Inferior parietal cortex (tissue), 1 donor: ENCODE measurements at regions not wholly inside any gene's neighbourhood (a gene's known extent, or its start where the extent isn't known, plus 50 kb on each side); places are given as distances from the start of the nearest gene placed in this dataset.

Source experiments
- DNase-seq: peaks from one replicate; pipeline ENCODE4 v3.0.0-alpha.2; 2016; ENCODE audit errors: extremely low spot score

GRCh38 chr10:111725050-111725449 lies 458.5 kb downstream of the GPAM start:
- peak; percentile 42 for DNase-seq

DNA sequence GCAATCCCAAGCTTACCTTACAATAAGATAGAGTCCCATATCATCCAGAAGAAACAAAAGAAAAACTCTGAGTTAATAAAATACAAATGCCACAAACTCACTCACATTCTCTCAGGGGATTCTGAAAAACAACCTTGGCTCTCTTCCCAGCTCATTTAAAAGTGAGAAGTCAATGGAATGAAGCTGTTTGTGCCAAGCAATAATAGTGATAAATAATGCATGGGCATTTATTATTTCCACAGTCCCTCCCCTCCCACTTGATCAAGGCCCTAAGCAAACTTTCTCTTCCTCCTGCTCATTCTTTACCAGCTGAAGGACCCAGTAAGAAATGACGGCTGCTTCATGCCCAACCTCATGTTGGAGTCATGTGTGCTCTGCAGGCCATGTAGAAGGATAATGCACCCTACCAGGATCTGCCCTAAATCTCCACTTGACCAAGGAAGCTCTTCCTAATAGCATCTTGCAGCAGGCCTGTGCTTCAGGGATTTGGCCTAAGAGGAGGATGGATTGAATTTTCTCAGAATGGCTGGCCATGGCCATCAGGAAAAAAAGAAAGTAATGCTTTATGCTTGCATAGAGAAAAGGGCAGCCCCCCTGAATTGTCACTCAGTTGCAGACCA lies 451.3 kb downstream of the GPAM start:
- DNase-seq: no peak

DNA sequence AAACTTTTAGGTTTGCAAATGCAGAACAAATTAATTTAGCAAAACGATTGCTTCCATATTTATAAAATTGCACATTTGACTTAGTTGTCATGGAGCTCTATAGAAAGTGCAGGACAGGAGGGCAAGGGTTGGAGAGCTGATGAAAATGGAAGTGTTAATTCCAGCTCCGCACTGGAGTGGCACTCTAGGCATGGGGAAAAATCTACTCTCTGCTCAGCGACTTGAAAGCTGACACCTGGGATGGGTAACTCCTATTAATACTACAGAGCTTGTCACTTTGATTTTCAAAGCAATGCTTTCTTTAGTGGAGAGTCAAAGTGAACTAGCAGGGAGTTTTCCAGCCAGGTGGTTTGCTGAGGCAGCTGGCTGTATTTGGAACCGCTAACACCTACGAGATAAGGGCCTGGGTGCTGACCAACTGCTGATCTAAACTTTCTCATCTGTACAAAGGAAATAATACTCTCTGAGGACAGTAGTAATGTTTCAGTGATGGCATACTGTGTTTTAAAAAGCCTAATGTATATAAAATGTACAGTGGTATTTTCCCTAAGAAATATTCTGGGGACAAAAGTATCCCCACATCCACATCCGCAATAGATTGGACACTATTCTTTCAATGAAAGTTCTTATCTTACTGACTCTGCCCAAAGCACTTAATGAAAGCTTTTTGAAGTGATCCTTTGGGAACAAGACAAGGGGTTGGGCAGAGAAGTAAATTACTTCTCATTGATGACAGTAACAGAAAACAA lies 444.3 kb downstream of the GPAM start:
- DNase-seq: no peak

- DNase-seq: no peak
Observed at GRCh38 chr10:111739874-111740139, 443.8 kb downstream of the GPAM start.

- DNase-seq: no peak
Observed at GRCh38 chr10:111745982-111746381, 437.6 kb downstream of the GPAM start.

DNA sequence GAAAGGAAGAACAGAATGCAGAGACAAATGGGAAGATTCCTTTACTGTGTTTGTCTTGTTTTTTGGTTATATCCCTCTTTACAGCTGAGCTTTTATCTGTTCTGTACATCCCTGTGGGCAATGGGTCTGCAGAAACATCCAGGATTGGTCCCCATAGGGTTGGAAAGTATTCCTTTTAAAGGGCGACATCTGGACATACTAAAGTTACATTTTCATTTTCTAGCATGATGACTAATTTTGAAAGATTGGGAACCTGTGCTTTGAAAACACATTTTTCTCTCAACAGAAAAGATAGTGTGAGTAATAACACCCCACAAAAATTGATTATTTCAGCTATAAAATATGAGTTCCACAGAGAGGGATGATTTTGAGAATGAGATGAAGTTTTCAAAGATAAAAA lies 435.8 kb downstream of the GPAM start:
- no peak for DNase-seq

GRCh38 chr10:111748184-111748583 lies 435.4 kb downstream of the GPAM start:
- no peak for DNase-seq

DNA sequence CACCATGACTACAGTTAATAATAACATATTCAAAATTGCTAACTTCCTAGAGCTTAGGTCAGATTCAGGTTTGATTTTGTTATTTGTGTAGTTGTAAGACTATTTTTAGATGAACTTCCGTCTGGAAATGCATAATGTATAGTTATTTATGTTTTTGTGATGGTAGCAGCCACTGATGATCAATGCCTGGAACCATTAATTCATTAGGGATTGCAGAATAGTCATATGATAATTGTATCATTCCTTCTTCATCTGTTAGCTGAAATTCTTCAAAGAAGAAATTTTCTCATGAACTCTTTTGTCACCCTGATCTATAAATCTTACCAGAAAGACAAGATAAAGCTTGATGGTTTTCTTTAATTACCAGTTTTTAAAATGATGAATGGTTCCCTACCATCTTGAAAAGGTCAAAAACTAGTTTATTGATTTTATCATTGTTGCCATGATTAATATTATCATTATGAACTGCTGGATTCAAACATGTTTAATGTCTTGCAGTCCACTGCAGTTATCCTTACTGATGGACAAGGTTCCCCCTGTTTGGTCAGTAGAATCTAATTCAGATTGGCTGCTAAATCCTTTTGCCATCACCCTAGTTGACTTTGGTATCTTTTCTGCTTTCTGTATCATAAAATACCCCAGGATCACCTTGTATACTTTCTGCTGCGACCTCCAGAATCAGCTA lies 433.3 kb downstream of the GPAM start:
- DNase-seq: no peak

DNA sequence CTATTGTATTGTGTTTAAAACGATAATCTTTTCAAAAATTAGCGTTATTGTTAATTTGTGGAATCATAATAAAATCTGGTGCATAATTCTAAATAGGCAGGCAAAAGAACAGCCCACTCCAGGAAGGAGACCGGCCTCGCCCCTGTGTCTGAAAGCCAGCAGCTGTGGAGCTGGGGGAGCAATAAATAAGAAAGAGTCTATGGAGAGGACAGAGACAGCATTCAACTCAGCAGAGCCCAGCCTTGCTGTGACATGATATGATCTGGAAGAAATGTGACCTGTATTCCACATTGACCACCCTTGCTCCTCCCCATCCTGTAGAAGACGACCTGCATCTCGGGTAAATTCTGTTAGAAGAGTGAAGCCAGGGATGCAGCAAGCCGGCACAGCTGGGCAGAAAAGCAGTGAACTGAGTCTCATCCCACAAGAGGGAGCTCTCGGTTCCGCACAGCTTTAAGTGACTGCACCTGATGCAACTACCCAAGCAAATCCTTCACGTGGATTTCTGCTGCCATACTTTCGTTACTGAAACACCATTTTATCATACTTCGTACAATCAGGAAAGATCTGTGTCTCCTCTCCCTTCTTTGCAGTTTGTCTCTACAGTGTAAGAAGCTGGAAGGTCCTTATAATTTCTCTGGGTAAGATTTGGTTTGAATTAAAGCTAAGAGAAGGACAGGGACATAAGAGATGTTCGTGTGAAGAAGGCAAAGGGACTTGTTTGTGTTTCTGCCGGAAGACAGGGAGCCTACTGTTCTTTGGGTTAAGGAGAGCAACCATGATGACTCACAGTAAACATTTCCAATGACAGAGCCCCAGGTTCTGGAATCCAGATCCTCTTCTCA lies 427.1 kb downstream of the GPAM start:
- DNase-seq: peak; percentile 24

DNA sequence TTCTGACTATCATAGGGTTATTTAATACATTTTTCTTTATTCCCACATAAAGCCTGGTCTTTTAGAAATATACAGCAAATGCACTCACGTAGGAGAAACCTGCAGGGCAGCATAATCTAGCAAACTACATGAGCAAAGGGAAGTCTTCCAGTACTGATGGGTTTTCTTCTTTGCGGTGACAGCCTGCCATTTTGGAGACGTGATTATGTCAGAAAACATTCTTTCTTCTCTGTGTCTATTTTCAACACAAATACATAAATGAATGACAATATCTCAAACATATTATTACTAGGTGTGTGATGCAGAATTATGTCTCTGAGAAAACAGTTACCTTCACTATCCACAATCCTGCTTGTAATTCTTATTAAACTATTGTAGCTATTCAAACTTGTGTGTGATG lies 425.0 kb downstream of the GPAM start:
- no peak for DNase-seq

DNA sequence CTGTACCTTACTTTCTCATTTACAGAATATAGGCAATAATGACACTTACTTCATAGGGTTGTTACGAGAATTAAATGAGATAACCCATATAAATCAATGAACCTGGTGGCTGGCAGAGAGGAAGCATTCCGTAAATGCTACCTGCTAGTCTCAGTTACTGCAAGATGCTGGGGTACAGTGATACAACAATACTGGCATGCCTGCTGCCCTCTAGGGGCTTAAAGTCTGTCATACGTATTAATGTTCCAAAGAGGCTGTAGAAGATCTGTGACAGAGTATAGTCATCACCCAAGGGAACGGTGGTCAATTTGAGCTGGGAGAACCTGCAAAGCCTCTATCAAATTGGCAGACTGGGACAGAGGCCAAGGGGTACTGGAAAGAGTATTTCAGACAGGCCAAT lies 421.5 kb downstream of the GPAM start:
- no peak for DNase-seq

DNA sequence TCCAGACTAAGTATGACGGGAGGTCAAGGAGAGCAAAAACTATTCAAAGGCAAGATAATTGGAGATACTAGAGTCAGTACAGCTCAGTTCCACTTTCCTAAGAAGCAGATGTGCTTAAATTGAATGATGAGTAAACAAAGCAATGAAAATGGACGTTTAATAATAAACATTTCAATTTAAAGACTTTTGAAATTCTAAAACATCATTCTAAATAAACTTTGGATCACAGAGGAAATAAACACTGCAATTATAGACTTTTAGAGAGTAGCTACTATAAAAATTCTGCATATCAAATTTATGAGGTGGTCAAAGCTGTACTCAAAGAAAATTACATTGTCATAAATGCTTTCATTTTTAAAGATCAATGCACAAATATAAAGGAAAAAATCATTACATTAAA lies 418.3 kb downstream of the GPAM start:
- DNase-seq: no peak

GRCh38 chr10:111766464-111766863 lies 417.1 kb downstream of the GPAM start:
- DNase-seq: no peak

- DNase-seq: no peak
Observed at GRCh38 chr10:111767661-111768060, 415.9 kb downstream of the GPAM start.

DNA sequence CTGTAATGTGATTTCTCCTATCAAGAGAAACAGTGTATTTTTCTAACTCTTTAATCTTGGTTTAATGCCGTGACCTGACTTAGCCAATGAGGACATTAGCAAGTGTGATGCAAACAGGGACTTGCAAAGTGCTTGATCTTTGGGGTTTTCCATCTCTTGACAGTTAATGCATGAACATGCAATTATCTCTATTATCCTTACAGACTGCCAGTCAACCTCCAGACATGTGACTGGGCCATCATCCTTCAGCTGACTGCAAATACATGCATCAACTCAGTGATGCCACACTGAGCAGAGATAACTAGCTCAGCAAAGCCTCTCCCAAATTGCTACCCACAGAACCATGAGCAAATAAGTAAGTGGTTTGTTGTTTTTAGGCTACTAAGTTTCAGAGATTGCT lies 409.6 kb downstream of the GPAM start:
- DNase-seq: no peak

- DNase-seq: no peak
Observed at GRCh38 chr10:111774486-111774885, 409.1 kb downstream of the GPAM start.

DNA sequence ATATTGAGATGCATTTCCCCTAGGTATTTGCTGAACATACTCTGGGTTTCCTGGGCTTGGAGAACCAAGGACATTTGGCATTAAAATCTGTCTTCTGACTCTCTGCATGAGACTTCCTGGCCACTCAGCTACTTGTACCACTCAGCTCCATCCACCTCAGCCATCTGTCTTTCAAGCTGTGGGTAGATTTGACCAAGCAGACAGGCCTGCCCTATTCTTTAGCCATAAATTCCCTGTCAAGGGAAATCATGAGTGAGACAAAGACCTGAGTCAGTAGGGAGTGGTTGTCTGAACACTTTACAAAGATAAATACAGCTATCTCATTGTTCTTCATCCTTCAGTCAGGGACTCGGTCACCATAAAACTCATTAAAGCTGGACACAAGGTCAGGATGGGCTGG lies 399.1 kb downstream of the GPAM start:
- no peak for DNase-seq

GRCh38 chr10:111784946-111785465 lies 398.6 kb downstream of the GPAM start:
- no peak for DNase-seq

- no peak for DNase-seq
Observed at GRCh38 chr10:111785921-111786320, 397.6 kb downstream of the GPAM start.

GRCh38 chr10:111789821-111790220 lies 393.7 kb downstream of the GPAM start:
- DNase-seq: no peak

- DNase-seq: no peak
Observed at GRCh38 chr10:111801841-111802240, 381.7 kb downstream of the GPAM start.

GRCh38 chr10:111804781-111805180 lies 378.8 kb downstream of the GPAM start:
- DNase-seq: no peak
